GM04503 (cell line): ENCODE measurements at regions not wholly inside any gene's neighbourhood (a gene's known extent, or its start where the extent isn't known, plus 50 kb on each side); places are given as distances from the start of the nearest gene placed in this dataset.
A peak's percentile ranks its signal among the peaks of the same experiment; 100 is the strongest.
"Not testable (repeated sequence)": the region's sequence is repeated elsewhere in the genome, so short reads cannot be mapped to it uniquely, and the experiment has no call there.

Experiments
- DNase-seq: peaks from one replicate; pipeline ENCODE4 v3.0.0-alpha.2; 2012; ENCODE audit warnings: low read depth

GRCh38 chr17:72448019-72448418 lies 327.2 kb downstream of the SOX9 start:
- DNase-seq, result no peak

GRCh38 chr17:72452286-72453173 lies 331.7 kb downstream of the SOX9 start:
- no peak for DNase-seq

GRCh38 chr17:72454342-72454741 lies 333.5 kb downstream of the SOX9 start:
- DNase-seq, result no peak

GRCh38 chr17:72455562-72455961 lies 334.7 kb downstream of the SOX9 start:
- DNase-seq, result no peak

- DNase-seq, result no peak
Measured at GRCh38 chr17:72456075-72456474, 335.3 kb downstream of the SOX9 start.

- DNase-seq, result no peak
Measured at GRCh38 chr17:72457712-72458111, 336.9 kb downstream of the SOX9 start.

- no peak for DNase-seq
Measured at GRCh38 chr17:72458301-72458700, 337.5 kb downstream of the SOX9 start.

- DNase-seq, result no peak
Measured at GRCh38 chr17:72460711-72461110, 339.9 kb downstream of the SOX9 start.

GRCh38 chr17:72461757-72462156 lies 340.9 kb downstream of the SOX9 start:
- no peak for DNase-seq

- no peak for DNase-seq
Measured at GRCh38 chr17:72462407-72462806, 341.6 kb downstream of the SOX9 start.

- no peak for DNase-seq
Measured at GRCh38 chr17:72462814-72463213, 342.0 kb downstream of the SOX9 start.

GRCh38 chr17:72463287-72464102 lies 342.7 kb downstream of the SOX9 start:
- DNase-seq, result no peak

GRCh38 chr17:72464221-72464620 lies 343.4 kb downstream of the SOX9 start:
- not testable (repeated sequence) for DNase-seq

GRCh38 chr17:72465191-72466024 lies 344.6 kb downstream of the SOX9 start:
- DNase-seq, result peak; percentile 37

GRCh38 chr17:72466199-72466598 lies 345.4 kb downstream of the SOX9 start:
- DNase-seq, result no peak

GRCh38 chr17:72466606-72467005 lies 345.8 kb downstream of the SOX9 start:
- DNase-seq, result no peak

GRCh38 chr17:72467841-72468653 lies 347.2 kb downstream of the SOX9 start:
- no peak for DNase-seq

- DNase-seq, result no peak
Measured at GRCh38 chr17:72468841-72469240, 348.0 kb downstream of the SOX9 start.

GRCh38 chr17:72470121-72470705 lies 349.4 kb downstream of the SOX9 start:
- DNase-seq, result no peak

GRCh38 chr17:72470734-72471133 lies 349.9 kb downstream of the SOX9 start:
- DNase-seq, result no peak

- DNase-seq, result no peak
Measured at GRCh38 chr17:72471296-72471695, 350.5 kb downstream of the SOX9 start.
